Fibroblast of lung (primary cell): ENCODE measurements at regions not wholly inside any gene's neighbourhood (a gene's known extent, or its start where the extent isn't known, plus 50 kb on each side); places are given as distances from the start of the nearest gene placed in this dataset.
"Not testable (repeated sequence)": the region's sequence is repeated elsewhere in the genome, so short reads cannot be mapped to it uniquely, and the experiment has no call there.

Experiments used
- DNase-seq, 2 donors: peaks; one replicate each; pipeline versions ENCODE4 v3.0.0 to v3.0.0-alpha.2; 2010; ENCODE audit warnings: low read depth in 2 of 2
- H2AFZ ChIP-seq: 2 replicates; pipeline ENCODE4 v1.5.1; 2012; ENCODE audit warnings: low read length, control low read depth, inconsistent platforms
- H3K27ac ChIP-seq: 2 replicates; pipeline ENCODE4 v1.5.1; 2011; ENCODE audit warnings: low read length, control low read depth; ENCODE audit not compliant: insufficient read depth
- H3K27me3 ChIP-seq: 2 replicates; pipeline ENCODE4 v1.5.1; 2011; ENCODE audit warnings: mild to moderate bottlenecking, low read length; ENCODE audit not compliant: control insufficient read depth, insufficient read depth
- H3K36me3 ChIP-seq: 2 replicates; pipeline ENCODE4 v1.5.1; 2011; ENCODE audit warnings: low read length; ENCODE audit not compliant: control insufficient read depth, insufficient read depth
- H3K4me1 ChIP-seq: 2 replicates; pipeline ENCODE4 v1.5.1; 2011; ENCODE audit warnings: low read length; ENCODE audit not compliant: control insufficient read depth, insufficient read depth; ENCODE audit errors: extremely low read depth
- H3K4me2 ChIP-seq: 2 replicates; pipeline ENCODE4 v1.5.1; 2011; ENCODE audit warnings: low read length, control low read depth; ENCODE audit not compliant: insufficient read depth; ENCODE audit errors: extremely low read depth
- H3K4me3 ChIP-seq, 4 experiments: fragments of 200-600 bp in 1 of 4; sonication (generic) in 1 of 4; replicated peaks in 1 of 4; 2 replicates each; pipeline ENCODE4 v1.5.1; 2011 to 2016; ENCODE audit warnings: low read length in 4 of 4, low read depth in 3 of 4, mild to moderate bottlenecking in 3 of 4, control low read depth in 2 of 4, inconsistent platforms in 1 of 4, mixed read lengths in 1 of 4; ENCODE audit not compliant: insufficient read depth in 1 of 4; ENCODE audit errors: control extremely low read depth in 1 of 4
- H3K79me2 ChIP-seq: 2 replicates; pipeline ENCODE4 v1.5.1; 2012; ENCODE audit warnings: mild to moderate bottlenecking, low read length, inconsistent platforms; ENCODE audit not compliant: control insufficient read depth, insufficient read depth
- H3K9ac ChIP-seq: 2 replicates; pipeline ENCODE4 v1.5.1; 2011; ENCODE audit warnings: mild to moderate bottlenecking, low read length, control low read depth; ENCODE audit not compliant: insufficient read depth
- H3K9me3 ChIP-seq: 2 replicates; pipeline ENCODE4 v1.5.1; 2012; ENCODE audit warnings: low read depth, low read length; ENCODE audit not compliant: control insufficient read depth, insufficient read depth
- H4K20me1 ChIP-seq: 2 replicates; pipeline ENCODE4 v1.5.1; 2011; ENCODE audit warnings: low read length; ENCODE audit not compliant: control insufficient read depth, insufficient read depth; ENCODE audit errors: extremely low read depth
- CTCF ChIP-seq, 2 donors: IDR thresholded peaks in 1 of 2; conservative IDR thresholded peaks in 1 of 2; 1 replicate in 1 of 2; 2 replicates in 1 of 2; pipeline ENCODE4 v1.5.1; 2011 to 2012; ENCODE audit warnings: low read length in 2 of 2, control low read depth in 1 of 2, inconsistent platforms in 1 of 2, low read depth in 1 of 2, mild to moderate bottlenecking in 1 of 2
- EZH2 ChIP-seq: IDR thresholded peaks from 2 replicates; pipeline ENCODE4 v1.5.1; 2012; ENCODE audit warnings: low read length, control low read depth, mild to moderate bottlenecking; ENCODE audit errors: missing control alignments

GRCh38 chr6:122184401-122184827 lies 215.0 kb upstream of the HSF2 start:
- Histone ChIP-seq H3K27me3 (no peaks in the 10 kb centered on the region), H3K4me3 (peak overlapping the region; percentile 18 to 58 (median 27)), H2AFZ (peak overlapping the region; percentile 65), H3K9me3 (no peaks in the 10 kb centered on the region), H3K27ac (no peak overlapping the region), H3K79me2 (no peaks in the 10 kb centered on the region), H3K4me1 (no peaks in the 10 kb centered on the region), H4K20me1 (no peaks in the 10 kb centered on the region), H3K36me3 (no peaks in the 10 kb centered on the region), H3K9ac (no peak overlapping the region), H3K4me2 (peak overlapping the region; percentile 75)
- DNase-seq = peak; percentile 23 to 65
- peak; percentile 45 to 51 for TF ChIP-seq CTCF (conservative IDR thresholded peaks at IDR 0.05 in 1 of 2, IDR thresholded peaks at IDR 0.05 in 1 of 2; ENCODE audit: low read depth in 1 of 2, low read length in 2 of 2)
- TF ChIP-seq EZH2 = no peak

- H3K4me3 ChIP-seq, H3K9ac ChIP-seq, DNase-seq, H3K4me1 ChIP-seq, H3K79me2 ChIP-seq, H3K9me3 ChIP-seq, H3K27ac ChIP-seq, H3K4me2 ChIP-seq, H3K27me3 ChIP-seq, H4K20me1 ChIP-seq, H2AFZ ChIP-seq, H3K36me3 ChIP-seq: not testable (repeated sequence)
These were observed 214.0 kb upstream of the HSF2 start for GRCh38 chr6:122185458-122185857.

- no peaks in the 10 kb centered on the region for H3K36me3 ChIP-seq
- H3K79me2 ChIP-seq = no peaks in the 10 kb centered on the region
- H3K9me3 ChIP-seq = no peaks in the 10 kb centered on the region
- TF ChIP-seq EZH2 = no peak
- no peak for TF ChIP-seq CTCF (conservative IDR thresholded peaks at IDR 0.05 in 1 of 2, IDR thresholded peaks at IDR 0.05 in 1 of 2; ENCODE audit: low read depth in 1 of 2, low read length in 2 of 2)
- H3K27me3 ChIP-seq = no peaks in the 10 kb centered on the region
- no peaks in the 10 kb centered on the region for H4K20me1 ChIP-seq
- H3K4me3 ChIP-seq = no peak overlapping the region
- no peak overlapping the region for H3K27ac ChIP-seq
- no peaks in the 10 kb centered on the region for H3K4me1 ChIP-seq
- no peak overlapping the region for H3K4me2 ChIP-seq
- DNase-seq = no peak
- H3K9ac ChIP-seq = no peak overlapping the region
- no peak overlapping the region for H2AFZ ChIP-seq
These were observed 212.3 kb upstream of the HSF2 start for GRCh38 chr6:122187186-122187585.
